Neural cell (in vitro differentiated cells): ENCODE measurements at regions not wholly inside any gene's neighbourhood (a gene's known extent, or its start where the extent isn't known, plus 50 kb on each side); places are given as distances from the start of the nearest gene placed in this dataset.

ENCODE experiments used
- H2AFZ ChIP-seq: fragments of 200-600, 300-800 bp; sonication (generic), shearing (Covaris generic); 2 replicates; pipeline ENCODE4 v1.6.0; 2014; ENCODE audit warnings: low read depth, mild to moderate bottlenecking, antibody characterized with exemption, low read length, moderate library complexity
- H3F3A ChIP-seq: fragments of 200-600 bp; shearing (Covaris generic); 2 replicates; pipeline ENCODE4 v1.6.1; 2016; ENCODE audit warnings: mild to moderate bottlenecking, moderate library complexity, mixed read lengths, antibody characterized with exemption, low read length; ENCODE audit not compliant: insufficient read depth, poor library complexity, severe bottlenecking
- H3K27ac ChIP-seq: fragments of 200-600, 300-800 bp; sonication (generic), shearing (Covaris generic); 2 replicates; pipeline ENCODE4 v1.5.1; 2014; ENCODE audit warnings: mild to moderate bottlenecking, low read length, moderate library complexity
- H3K27me3 ChIP-seq: fragments of 300-800, 200-600 bp; sonication (generic), shearing (Covaris generic); 2 replicates; pipeline ENCODE4 v1.6.0; 2014; ENCODE audit warnings: mild to moderate bottlenecking, low read depth, low read length, moderate library complexity; ENCODE audit not compliant: insufficient read depth
- H3K36me3 ChIP-seq: fragments of 300-800, 200-600 bp; sonication (generic), shearing (Covaris generic); 2 replicates; pipeline ENCODE4 v1.5.1; 2014; ENCODE audit warnings: mild to moderate bottlenecking, antibody characterized with exemption, low read length, moderate library complexity; ENCODE audit not compliant: insufficient read depth
- H3K4me2 ChIP-seq: fragments of 300-800, 200-600 bp; sonication (generic), shearing (Covaris generic); 2 replicates; pipeline ENCODE4 v1.6.0; 2014; ENCODE audit warnings: mild to moderate bottlenecking, low read length
- H3K4me3 ChIP-seq: fragments of 300-800, 200-600 bp; sonication (generic), shearing (Covaris generic); 2 replicates; pipeline ENCODE4 v1.5.1; 2014; ENCODE audit warnings: mild to moderate bottlenecking, low read length, moderate library complexity
- H3K79me2 ChIP-seq: fragments of 200-600 bp; shearing (Covaris generic); replicated peaks from 2 replicates; pipeline ENCODE4 v1.6.0; 2014; ENCODE audit warnings: mild to moderate bottlenecking, low read length, moderate library complexity; ENCODE audit not compliant: insufficient read depth
- H3K9ac ChIP-seq: fragments of 300-800, 200-600 bp; sonication (generic), shearing (Covaris generic); 2 replicates; pipeline ENCODE4 v1.6.1; 2016; ENCODE audit warnings: mild to moderate bottlenecking, low read length, mixed read lengths
- H3K9me2 ChIP-seq: fragments of 200-600 bp; shearing (Covaris generic); 2 replicates; pipeline ENCODE4 v1.6.1; 2016; ENCODE audit warnings: mild to moderate bottlenecking, low read length, mixed read lengths; ENCODE audit not compliant: insufficient read depth
- H3K9me3 ChIP-seq: fragments of 200-600, 300-800 bp; sonication (generic), shearing (Covaris generic); 2 replicates; pipeline ENCODE4 v1.6.1; 2016; ENCODE audit warnings: mild to moderate bottlenecking, mixed run types, low read length, moderate library complexity, mixed read lengths
- H4K20me1 ChIP-seq: fragments of 200-600 bp; shearing (Covaris generic); 2 replicates; pipeline ENCODE4 v1.6.1; 2016; ENCODE audit warnings: mild to moderate bottlenecking, mixed run types; ENCODE audit not compliant: insufficient read depth
- EP300 ChIP-seq: fragments of 450-650 bp; conservative IDR thresholded peaks from 2 replicates; pipeline ENCODE4 v1.6.1; 2014; ENCODE audit warnings: antibody characterized with exemption, mild to moderate bottlenecking, moderate library complexity; ENCODE audit not compliant: poor library complexity, severe bottlenecking
- EZH2 ChIP-seq: fragments of 200-600, 300-800 bp; shearing (Covaris generic), sonication (generic); IDR thresholded peaks from 2 replicates; pipeline ENCODE4 v1.6.1; 2014; ENCODE audit warnings: antibody characterized with exemption, low read length, borderline replicate concordance, mild to moderate bottlenecking; ENCODE audit not compliant: insufficient read depth, poor library complexity, severe bottlenecking
- MXI1 ChIP-seq: fragments of 450-650 bp; conservative IDR thresholded peaks from 2 replicates; pipeline ENCODE4 v1.6.1; 2014; ENCODE audit warnings: antibody characterized with exemption, mild to moderate bottlenecking; ENCODE audit not compliant: poor library complexity, severe bottlenecking
- POLR2AphosphoS5 ChIP-seq: IDR thresholded peaks from 2 replicates; pipeline ENCODE4 v1.6.1; 2012
- RAD21 ChIP-seq: fragments of 450-650 bp; conservative IDR thresholded peaks from 2 replicates; pipeline ENCODE4 v1.6.1; 2014; ENCODE audit warnings: antibody characterized with exemption, mild to moderate bottlenecking, moderate library complexity
- REST ChIP-seq: IDR thresholded peaks from 2 replicates; pipeline ENCODE4 v1.6.1; 2012; ENCODE audit warnings: borderline replicate concordance
- SMC3 ChIP-seq: fragments of 450-650 bp; conservative IDR thresholded peaks from 2 replicates; pipeline ENCODE4 v1.6.1; 2014; ENCODE audit warnings: antibody characterized with exemption, mild to moderate bottlenecking, moderate library complexity; ENCODE audit not compliant: poor library complexity
- TAF1 ChIP-seq: IDR thresholded peaks from 2 replicates; pipeline ENCODE4 v1.6.1; 2012; ENCODE audit warnings: low read depth
- TF ChIP-seq, protein P1 (sequence below): fragments of 450-650 bp; IDR thresholded peaks from 2 replicates; pipeline ENCODE4 v1.5.1; 2014; ENCODE audit warnings: antibody characterized with exemption, mild to moderate bottlenecking, moderate library complexity; ENCODE audit not compliant: poor library complexity, severe bottlenecking

GRCh38 chr6:117194978-117195377 lies 70.4 kb upstream of the VGLL2 start:
- no peaks in the 10 kb centered on the region for H3K9me2 ChIP-seq
- no peak overlapping the region for H3K27ac ChIP-seq
- H3K4me2 ChIP-seq, result no peak overlapping the region
- H3K9me3 ChIP-seq, result no peaks in the 10 kb centered on the region
- no peaks in the 10 kb centered on the region for H3K36me3 ChIP-seq
- H3K4me3 ChIP-seq, result no peak overlapping the region
- no peaks in the 10 kb centered on the region for H4K20me1 ChIP-seq
- no peak for TF ChIP-seq TAF1
- TF ChIP-seq, protein P1, sequence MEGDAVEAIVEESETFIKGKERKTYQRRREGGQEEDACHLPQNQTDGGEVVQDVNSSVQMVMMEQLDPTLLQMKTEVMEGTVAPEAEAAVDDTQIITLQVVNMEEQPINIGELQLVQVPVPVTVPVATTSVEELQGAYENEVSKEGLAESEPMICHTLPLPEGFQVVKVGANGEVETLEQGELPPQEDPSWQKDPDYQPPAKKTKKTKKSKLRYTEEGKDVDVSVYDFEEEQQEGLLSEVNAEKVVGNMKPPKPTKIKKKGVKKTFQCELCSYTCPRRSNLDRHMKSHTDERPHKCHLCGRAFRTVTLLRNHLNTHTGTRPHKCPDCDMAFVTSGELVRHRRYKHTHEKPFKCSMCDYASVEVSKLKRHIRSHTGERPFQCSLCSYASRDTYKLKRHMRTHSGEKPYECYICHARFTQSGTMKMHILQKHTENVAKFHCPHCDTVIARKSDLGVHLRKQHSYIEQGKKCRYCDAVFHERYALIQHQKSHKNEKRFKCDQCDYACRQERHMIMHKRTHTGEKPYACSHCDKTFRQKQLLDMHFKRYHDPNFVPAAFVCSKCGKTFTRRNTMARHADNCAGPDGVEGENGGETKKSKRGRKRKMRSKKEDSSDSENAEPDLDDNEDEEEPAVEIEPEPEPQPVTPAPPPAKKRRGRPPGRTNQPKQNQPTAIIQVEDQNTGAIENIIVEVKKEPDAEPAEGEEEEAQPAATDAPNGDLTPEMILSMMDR, result no peak
- TF ChIP-seq REST, result no peak
- TF ChIP-seq MXI1, result no peak
- TF ChIP-seq EZH2, result no peak
- no peak for TF ChIP-seq EP300
- no peak for TF ChIP-seq POLR2AphosphoS5
- no peak for TF ChIP-seq RAD21
- no peak for TF ChIP-seq SMC3
- H3K9ac ChIP-seq, result no peak overlapping the region
- no peaks in the 10 kb centered on the region for H3K27me3 ChIP-seq
- H3K79me2 ChIP-seq, result no peaks in the 10 kb centered on the region
- H3F3A ChIP-seq, result no peaks in the 10 kb centered on the region
- no peak overlapping the region for H2AFZ ChIP-seq

DNA sequence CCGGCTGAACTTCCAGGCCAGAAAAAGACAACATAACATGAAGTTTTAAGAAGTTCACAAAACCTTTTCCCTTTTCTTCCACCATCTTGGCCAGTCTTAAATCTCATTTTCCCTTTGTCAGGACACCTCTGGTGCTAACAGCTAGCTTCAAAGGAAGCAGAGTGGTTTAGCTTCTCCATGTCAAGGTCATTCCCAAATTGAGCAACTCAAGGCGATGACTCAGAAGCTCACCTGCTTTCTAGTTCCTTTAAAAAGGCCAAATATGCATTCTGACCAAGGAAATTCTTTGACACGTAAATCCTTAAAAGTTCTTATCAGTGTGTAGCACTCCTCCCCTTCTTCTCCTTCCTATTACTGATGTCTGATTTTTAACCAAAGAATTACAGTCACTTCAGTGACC lies 69.6 kb upstream of the VGLL2 start:
- Histone ChIP-seq H3K27ac (no peak overlapping the region), H2AFZ (no peak overlapping the region), H3K9ac (no peak overlapping the region), H3K9me3 (no peaks in the 10 kb centered on the region), H3K79me2 (no peaks in the 10 kb centered on the region), H3K9me2 (no peaks in the 10 kb centered on the region), H3K4me3 (no peak overlapping the region), H3K36me3 (no peaks in the 10 kb centered on the region), H3K4me2 (no peak overlapping the region), H3F3A (no peaks in the 10 kb centered on the region), H3K27me3 (no peaks in the 10 kb centered on the region), H4K20me1 (no peaks in the 10 kb centered on the region)
- TF ChIP-seq EZH2 (no peak), MXI1 (no peak), TAF1 (no peak), EP300 (no peak), REST (no peak), SMC3 (no peak), POLR2AphosphoS5 (no peak), RAD21 (no peak)
- TF ChIP-seq, protein P1, result no peak
